Breast epithelium (tissue), 3 donors: ENCODE measurements at regions not wholly inside any gene's neighbourhood (a gene's known extent, or its start where the extent isn't known, plus 50 kb on each side); places are given as distances from the start of the nearest gene placed in this dataset.

Experiments
- POLR2A ChIP-seq: fragments of 450-650 bp; IDR thresholded peaks from one replicate; pipeline ENCODE4 v1.6.1; 2016; ENCODE audit warnings: antibody characterized with exemption, mild to moderate bottlenecking, moderate library complexity
- TF ChIP-seq, protein P1 (sequence below), 3 donors: fragments of 450-650 bp; IDR thresholded peaks; one replicate each; pipeline ENCODE4 v1.5.1; 2016 to 2017; ENCODE audit warnings: antibody characterized with exemption in 3 of 3, mild to moderate bottlenecking in 3 of 3, moderate library complexity in 3 of 3

DNA sequence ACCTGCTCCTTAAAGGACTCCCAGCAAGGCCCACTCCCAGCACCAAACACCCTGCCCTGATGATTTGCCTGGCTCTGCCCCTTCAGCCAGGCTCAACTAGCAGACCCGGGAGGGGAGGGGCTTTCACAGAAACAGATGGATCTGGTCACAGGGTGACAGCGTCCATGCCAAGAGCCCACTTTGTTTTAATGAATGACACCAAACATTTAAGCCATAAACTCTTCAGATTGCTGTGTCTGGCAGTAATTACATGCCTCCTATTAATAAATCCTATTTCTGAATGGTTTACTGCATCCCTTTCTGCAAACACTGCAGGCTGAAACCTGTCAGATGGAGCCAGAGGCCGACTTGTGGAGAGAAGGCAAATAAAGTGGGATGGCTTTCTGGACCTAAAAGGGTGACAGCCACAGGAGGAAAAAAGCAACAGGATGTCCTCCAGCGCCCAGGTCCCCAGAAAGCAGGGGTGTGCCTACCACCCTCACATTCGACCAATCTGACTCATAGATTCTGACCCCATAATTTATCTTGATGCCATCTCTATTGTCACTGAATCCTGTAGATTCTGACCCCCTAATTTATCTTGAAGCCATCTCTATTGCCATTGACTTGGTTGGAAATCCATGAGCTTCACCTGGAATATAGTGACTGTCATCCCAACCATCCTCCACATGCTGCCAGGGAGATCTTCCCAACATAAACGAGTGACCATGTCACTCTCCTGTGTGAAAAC is 200.9 kb downstream of the PLPP3 start:
- no peak for TF ChIP-seq POLR2A
- TF ChIP-seq, protein P1, sequence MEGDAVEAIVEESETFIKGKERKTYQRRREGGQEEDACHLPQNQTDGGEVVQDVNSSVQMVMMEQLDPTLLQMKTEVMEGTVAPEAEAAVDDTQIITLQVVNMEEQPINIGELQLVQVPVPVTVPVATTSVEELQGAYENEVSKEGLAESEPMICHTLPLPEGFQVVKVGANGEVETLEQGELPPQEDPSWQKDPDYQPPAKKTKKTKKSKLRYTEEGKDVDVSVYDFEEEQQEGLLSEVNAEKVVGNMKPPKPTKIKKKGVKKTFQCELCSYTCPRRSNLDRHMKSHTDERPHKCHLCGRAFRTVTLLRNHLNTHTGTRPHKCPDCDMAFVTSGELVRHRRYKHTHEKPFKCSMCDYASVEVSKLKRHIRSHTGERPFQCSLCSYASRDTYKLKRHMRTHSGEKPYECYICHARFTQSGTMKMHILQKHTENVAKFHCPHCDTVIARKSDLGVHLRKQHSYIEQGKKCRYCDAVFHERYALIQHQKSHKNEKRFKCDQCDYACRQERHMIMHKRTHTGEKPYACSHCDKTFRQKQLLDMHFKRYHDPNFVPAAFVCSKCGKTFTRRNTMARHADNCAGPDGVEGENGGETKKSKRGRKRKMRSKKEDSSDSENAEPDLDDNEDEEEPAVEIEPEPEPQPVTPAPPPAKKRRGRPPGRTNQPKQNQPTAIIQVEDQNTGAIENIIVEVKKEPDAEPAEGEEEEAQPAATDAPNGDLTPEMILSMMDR (IDR thresholded peaks at IDR 0.05) = no peak
